GM12878 (cell line): ENCODE measurements at regions not wholly inside any gene's neighbourhood (a gene's known extent, or its start where the extent isn't known, plus 50 kb on each side); places are given as distances from the start of the nearest gene placed in this dataset.

ENCODE experiments used
- ATAC-seq: fragments of 200-7000 bp; cut with Tn5 transposase; 3 replicates; pipeline ENCODE4 v1.9.1; 2020; ENCODE audit warnings: mild to moderate bottlenecking, moderate library complexity
- BruUV-seq: library from RNA; stranded (reverse); fragments of 400-500 nt; replicated peaks from 2 replicates; lab custom pipeline; 2021; lab: Mats Ljungman, UMichigan
- CTCF ChIA-PET: fragments of 300-600 bp; sonication (Branson Sonifier 250); formaldehyde crosslinking; extraction: SDS; loops from one replicate; lab custom pipeline; 2021; ENCODE audit warnings: inconsistent platforms; lab: Yijun Ruan, JAX
- POLR2A ChIA-PET: fragments of 350-600 bp; formaldehyde crosslinking; extraction: SDS; loops from one replicate; lab custom pipeline; 2021; ENCODE audit warnings: inconsistent platforms; lab: Charles Lee
- RAD21 ChIA-PET: fragments of 300-600 bp; sonication (Branson Sonifier 250); formaldehyde crosslinking; loops from one replicate; lab custom pipeline; 2023; ENCODE audit warnings: antibody characterized with exemption; ENCODE audit not compliant: unreplicated experiment; lab: Charles Lee
- SMC1A ChIA-PET: fragments of 300-600 bp; sonication (Branson Sonifier 250); formaldehyde crosslinking; loops from one replicate; lab custom pipeline; 2023; ENCODE audit not compliant: unreplicated experiment, uncharacterized antibody; lab: Charles Lee
- DNase-seq: peaks from one replicate; pipeline ENCODE4 v3.0.0-alpha.2; 2011; ENCODE audit warnings: low read depth, low spot score
- FAIRE-seq: peaks from 3 replicates; lab custom pipeline; 2011; peaks lifted over from hg19 to GRCh38; lab: Jason Lieb, UNC
- H2AFZ ChIP-seq: 2 replicates; pipeline ENCODE4 v1.6.0; 2011; ENCODE audit warnings: low read depth, low read length, control low read depth; ENCODE audit not compliant: control insufficient read depth
- H3K27ac ChIP-seq: 2 replicates; pipeline ENCODE4 v1.5.1; 2011; ENCODE audit warnings: control low read depth; ENCODE audit not compliant: control insufficient read depth, insufficient read depth
- H3K27me3 ChIP-seq, 2 experiments: replicated peaks in 1 of 2; 2 replicates each; pipeline versions ENCODE4 v1.6.0 to v1.6.1; 2011; ENCODE audit warnings: low read length in 1 of 2; ENCODE audit not compliant: control insufficient read depth in 2 of 2, insufficient read depth in 2 of 2
- H3K36me3 ChIP-seq, 2 experiments: 2 replicates each; pipeline ENCODE4 v1.5.1; 2011; ENCODE audit warnings: low read length in 1 of 2; ENCODE audit not compliant: control insufficient read depth in 2 of 2, insufficient read depth in 2 of 2
- H3K4me1 ChIP-seq: 2 replicates; pipeline ENCODE4 v1.6.1; 2011; ENCODE audit warnings: mild to moderate bottlenecking, low read length, moderate library complexity, mixed read lengths; ENCODE audit not compliant: control insufficient read depth, insufficient read depth
- H3K4me2 ChIP-seq: 2 replicates; pipeline ENCODE4 v1.6.0; 2011; ENCODE audit warnings: control low read depth; ENCODE audit not compliant: control insufficient read depth, insufficient read depth
- H3K4me3 ChIP-seq: fragments of 200-600 bp; sonication (generic); 2 replicates; pipeline ENCODE4 v1.5.1; 2016
- H3K79me2 ChIP-seq: 2 replicates; pipeline ENCODE4 v1.6.0; 2011; ENCODE audit warnings: low read length; ENCODE audit not compliant: control insufficient read depth, insufficient read depth
- H3K9ac ChIP-seq: 2 replicates; pipeline ENCODE4 v1.8.0; 2011; ENCODE audit warnings: low read length, control low read depth, mixed read lengths; ENCODE audit not compliant: control insufficient read depth, insufficient read depth
- H3K9me3 ChIP-seq: replicated peaks from 3 replicates; pipeline ENCODE4 v1.5.1; 2011; ENCODE audit warnings: mild to moderate bottlenecking, low read length; ENCODE audit not compliant: control insufficient read depth, insufficient read depth
- H4K20me1 ChIP-seq: 2 replicates; pipeline ENCODE4 v1.6.0; 2011; ENCODE audit not compliant: control insufficient read depth, insufficient read depth
- BHLHE40 ChIP-seq, 2 experiments: fragments of 450-650 bp in 1 of 2; IDR thresholded peaks; 2 replicates each; pipeline ENCODE4 v1.6.1; 2011 to 2017; ENCODE audit warnings: low read depth in 2 of 2, borderline replicate concordance in 1 of 2, improper control_type of control experiment in 1 of 2, low read length in 1 of 2, mild to moderate bottlenecking in 1 of 2
- CHD1 ChIP-seq: IDR thresholded peaks from 2 replicates; pipeline ENCODE4 v1.6.1; 2012; ENCODE audit warnings: low read depth, low read length, improper control_type of control experiment
- DPF2 ChIP-seq: fragments of 450-650 bp; IDR thresholded peaks from 2 replicates; pipeline ENCODE4 v1.6.1; 2017; ENCODE audit warnings: mild to moderate bottlenecking
- HDAC2 ChIP-seq: fragments of 200-600 bp; sonication (generic); IDR thresholded peaks from 2 replicates; pipeline ENCODE4 v1.6.1; 2017
- MTA3 ChIP-seq: IDR thresholded peaks from 2 replicates; pipeline ENCODE4 v1.6.1; 2012; ENCODE audit warnings: low read length, inconsistent platforms, borderline replicate concordance
- PAX8 ChIP-seq: fragments of 450-650 bp; IDR thresholded peaks from 2 replicates; pipeline ENCODE4 v1.6.1; 2017; ENCODE audit warnings: mild to moderate bottlenecking, moderate library complexity
- RAD51 ChIP-seq: fragments of 450-650 bp; IDR thresholded peaks from 2 replicates; pipeline ENCODE4 v1.6.1; 2016; ENCODE audit warnings: moderate library complexity, mild to moderate bottlenecking, inconsistent platforms
- SP1 ChIP-seq: IDR thresholded peaks from one replicate; pipeline ENCODE4 v1.6.1; 2011; ENCODE audit warnings: low read depth, low read length
- TCF3 ChIP-seq: IDR thresholded peaks from 2 replicates; pipeline ENCODE4 v1.6.1; 2012; ENCODE audit warnings: low read depth, mild to moderate bottlenecking, low read length, borderline replicate concordance; ENCODE audit not compliant: insufficient read depth
- ZNF274 ChIP-seq: IDR thresholded peaks from one replicate; pipeline ENCODE4 v1.8.0; 2011; ENCODE audit not compliant: insufficient read length, insufficient read depth
- in situ Hi-C: fragments of 300-500 bp; cut with MboI; formaldehyde crosslinking; loops from 9 replicates; pipeline ENCODE4 v1.14.3; 2018; ENCODE audit warnings: mixed read lengths
- intact Hi-C: fragments of 100-400 bp; cut with micrococcal nuclease; formaldehyde crosslinking; loops from one replicate; pipeline ENCODE4 v1.14.2; 2022; ENCODE audit not compliant: unreplicated experiment
- TF ChIP-seq, protein P1 (sequence below): fragments of 450-650 bp; IDR thresholded peaks from 2 replicates; pipeline ENCODE4 v1.6.1; 2017; ENCODE audit warnings: mild to moderate bottlenecking, low read depth, inconsistent platforms; ENCODE audit not compliant: poor library complexity, severe bottlenecking
- TF ChIP-seq, protein P2 (sequence below): IDR thresholded peaks from 2 replicates; pipeline ENCODE4 v1.6.1; 2012; ENCODE audit warnings: mild to moderate bottlenecking, low read depth, low read length
- TF ChIP-seq, protein P3 (sequence below): fragments of 450-650 bp; IDR thresholded peaks from 2 replicates; pipeline ENCODE4 v1.6.1; 2016; ENCODE audit warnings: mild to moderate bottlenecking
- TF ChIP-seq, protein P4 (sequence below): fragments of 450-650 bp; formaldehyde crosslinking; IDR thresholded peaks from 2 replicates; pipeline ENCODE4 v1.4.0; 2020; ENCODE audit warnings: mild to moderate bottlenecking, moderate library complexity

DNA sequence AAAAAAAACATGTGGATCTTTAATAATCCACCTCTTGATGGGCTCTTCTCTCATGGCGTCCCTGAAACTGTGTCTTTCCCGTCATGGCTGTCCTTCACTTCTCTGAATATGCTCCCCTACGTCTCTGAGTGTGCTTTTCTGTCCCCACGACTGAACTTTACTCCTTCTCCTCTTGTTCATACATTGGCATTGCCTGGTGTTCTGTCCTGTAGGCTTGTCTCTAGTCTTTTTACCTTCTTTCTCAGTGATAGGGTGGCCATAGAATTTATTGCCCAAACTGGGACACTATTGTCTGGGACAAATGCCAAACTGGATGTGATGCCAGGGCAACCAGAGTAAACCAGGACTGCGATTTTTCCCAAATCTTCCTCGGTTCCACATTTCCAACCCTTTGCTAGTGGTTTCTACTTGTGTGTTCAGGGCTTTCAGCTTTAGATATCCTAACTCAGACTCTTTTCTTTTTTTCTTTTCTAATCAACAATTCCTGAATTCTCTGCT, 202.2 kb downstream of the ATP23 start (continued):
- TF ChIP-seq, protein P1, sequence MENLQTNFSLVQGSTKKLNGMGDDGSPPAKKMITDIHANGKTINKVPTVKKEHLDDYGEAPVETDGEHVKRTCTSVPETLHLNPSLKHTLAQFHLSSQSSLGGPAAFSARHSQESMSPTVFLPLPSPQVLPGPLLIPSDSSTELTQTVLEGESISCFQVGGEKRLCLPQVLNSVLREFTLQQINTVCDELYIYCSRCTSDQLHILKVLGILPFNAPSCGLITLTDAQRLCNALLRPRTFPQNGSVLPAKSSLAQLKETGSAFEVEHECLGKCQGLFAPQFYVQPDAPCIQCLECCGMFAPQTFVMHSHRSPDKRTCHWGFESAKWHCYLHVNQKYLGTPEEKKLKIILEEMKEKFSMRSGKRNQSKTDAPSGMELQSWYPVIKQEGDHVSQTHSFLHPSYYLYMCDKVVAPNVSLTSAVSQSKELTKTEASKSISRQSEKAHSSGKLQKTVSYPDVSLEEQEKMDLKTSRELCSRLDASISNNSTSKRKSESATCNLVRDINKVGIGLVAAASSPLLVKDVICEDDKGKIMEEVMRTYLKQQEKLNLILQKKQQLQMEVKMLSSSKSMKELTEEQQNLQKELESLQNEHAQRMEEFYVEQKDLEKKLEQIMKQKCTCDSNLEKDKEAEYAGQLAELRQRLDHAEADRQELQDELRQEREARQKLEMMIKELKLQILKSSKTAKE, result no peak
- TF ChIP-seq, protein P2, sequence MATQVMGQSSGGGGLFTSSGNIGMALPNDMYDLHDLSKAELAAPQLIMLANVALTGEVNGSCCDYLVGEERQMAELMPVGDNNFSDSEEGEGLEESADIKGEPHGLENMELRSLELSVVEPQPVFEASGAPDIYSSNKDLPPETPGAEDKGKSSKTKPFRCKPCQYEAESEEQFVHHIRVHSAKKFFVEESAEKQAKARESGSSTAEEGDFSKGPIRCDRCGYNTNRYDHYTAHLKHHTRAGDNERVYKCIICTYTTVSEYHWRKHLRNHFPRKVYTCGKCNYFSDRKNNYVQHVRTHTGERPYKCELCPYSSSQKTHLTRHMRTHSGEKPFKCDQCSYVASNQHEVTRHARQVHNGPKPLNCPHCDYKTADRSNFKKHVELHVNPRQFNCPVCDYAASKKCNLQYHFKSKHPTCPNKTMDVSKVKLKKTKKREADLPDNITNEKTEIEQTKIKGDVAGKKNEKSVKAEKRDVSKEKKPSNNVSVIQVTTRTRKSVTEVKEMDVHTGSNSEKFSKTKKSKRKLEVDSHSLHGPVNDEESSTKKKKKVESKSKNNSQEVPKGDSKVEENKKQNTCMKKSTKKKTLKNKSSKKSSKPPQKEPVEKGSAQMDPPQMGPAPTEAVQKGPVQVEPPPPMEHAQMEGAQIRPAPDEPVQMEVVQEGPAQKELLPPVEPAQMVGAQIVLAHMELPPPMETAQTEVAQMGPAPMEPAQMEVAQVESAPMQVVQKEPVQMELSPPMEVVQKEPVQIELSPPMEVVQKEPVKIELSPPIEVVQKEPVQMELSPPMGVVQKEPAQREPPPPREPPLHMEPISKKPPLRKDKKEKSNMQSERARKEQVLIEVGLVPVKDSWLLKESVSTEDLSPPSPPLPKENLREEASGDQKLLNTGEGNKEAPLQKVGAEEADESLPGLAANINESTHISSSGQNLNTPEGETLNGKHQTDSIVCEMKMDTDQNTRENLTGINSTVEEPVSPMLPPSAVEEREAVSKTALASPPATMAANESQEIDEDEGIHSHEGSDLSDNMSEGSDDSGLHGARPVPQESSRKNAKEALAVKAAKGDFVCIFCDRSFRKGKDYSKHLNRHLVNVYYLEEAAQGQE, result no peak
- no peak for TF ChIP-seq CHD1
- TF ChIP-seq HDAC2, result no peak

DNA sequence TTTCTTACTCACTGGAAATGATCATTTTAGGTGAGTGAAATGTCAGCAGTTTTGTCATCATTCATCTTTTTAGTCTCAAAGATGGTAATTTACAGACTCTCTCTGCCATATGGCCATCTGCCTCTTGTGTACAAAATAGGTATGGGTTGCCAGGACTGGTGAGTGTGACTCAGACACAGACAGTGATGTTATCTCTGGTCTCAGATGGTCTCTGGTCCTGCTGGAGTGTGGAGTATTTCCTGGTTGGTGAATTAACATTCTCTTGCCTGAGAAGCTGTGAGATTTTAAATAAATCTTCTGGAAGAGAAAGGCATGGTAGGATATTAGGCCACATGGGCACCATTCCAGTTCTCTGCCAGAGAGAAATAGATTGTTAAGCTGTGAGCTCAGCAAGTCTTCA, 207.0 kb downstream of the ATP23 start:
- in situ Hi-C loops (no loop called here), intact Hi-C loops (no loop called here)
- Histone ChIP-seq H3K36me3 (no peaks in the 10 kb centered on the region), H3K9ac (no peak overlapping the region), H3K4me2 (no peak overlapping the region), H3K27me3 (no peaks in the 10 kb centered on the region), H3K79me2 (no peaks in the 10 kb centered on the region), H3K9me3 (no peaks in the 10 kb centered on the region), H3K4me3 (no peak overlapping the region), H4K20me1 (no peaks in the 10 kb centered on the region), H3K27ac (no peak overlapping the region), H3K4me1 (no peaks in the 10 kb centered on the region), H2AFZ (no peak overlapping the region)
- ChIA-PET POLR2A (no interaction called here), SMC1A (interaction anchor here (0.8 kb wide), 1 partner anchor 558 kb away, joined by 3 read pairs; no protein-coding TSS in a partner anchor), CTCF (no interaction called here), RAD21 (no interaction called here)
- no TSS peak for BruUV-seq
- no peak for DNase-seq
- FAIRE-seq, result no peak
- ATAC-seq, result no peak
- TF ChIP-seq, protein P3, sequence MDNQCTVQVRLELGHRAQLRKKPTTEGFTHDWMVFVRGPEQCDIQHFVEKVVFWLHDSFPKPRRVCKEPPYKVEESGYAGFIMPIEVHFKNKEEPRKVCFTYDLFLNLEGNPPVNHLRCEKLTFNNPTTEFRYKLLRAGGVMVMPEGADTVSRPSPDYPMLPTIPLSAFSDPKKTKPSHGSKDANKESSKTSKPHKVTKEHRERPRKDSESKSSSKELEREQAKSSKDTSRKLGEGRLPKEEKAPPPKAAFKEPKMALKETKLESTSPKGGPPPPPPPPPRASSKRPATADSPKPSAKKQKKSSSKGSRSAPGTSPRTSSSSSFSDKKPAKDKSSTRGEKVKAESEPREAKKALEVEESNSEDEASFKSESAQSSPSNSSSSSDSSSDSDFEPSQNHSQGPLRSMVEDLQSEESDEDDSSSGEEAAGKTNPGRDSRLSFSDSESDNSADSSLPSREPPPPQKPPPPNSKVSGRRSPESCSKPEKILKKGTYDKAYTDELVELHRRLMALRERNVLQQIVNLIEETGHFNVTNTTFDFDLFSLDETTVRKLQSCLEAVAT, result no peak
- TF ChIP-seq ZNF274 (no peak), RAD51 (no peak), MTA3 (no peak), TCF3 (no peak), PAX8 (no peak), SP1 (no peak), DPF2 (no peak), BHLHE40 (IDR thresholded peaks at IDR 0.05; ENCODE audit: borderline replicate concordance in 1 of 2, low read depth in 2 of 2, low read length in 1 of 2) (no peak)
- TF ChIP-seq, protein P4, sequence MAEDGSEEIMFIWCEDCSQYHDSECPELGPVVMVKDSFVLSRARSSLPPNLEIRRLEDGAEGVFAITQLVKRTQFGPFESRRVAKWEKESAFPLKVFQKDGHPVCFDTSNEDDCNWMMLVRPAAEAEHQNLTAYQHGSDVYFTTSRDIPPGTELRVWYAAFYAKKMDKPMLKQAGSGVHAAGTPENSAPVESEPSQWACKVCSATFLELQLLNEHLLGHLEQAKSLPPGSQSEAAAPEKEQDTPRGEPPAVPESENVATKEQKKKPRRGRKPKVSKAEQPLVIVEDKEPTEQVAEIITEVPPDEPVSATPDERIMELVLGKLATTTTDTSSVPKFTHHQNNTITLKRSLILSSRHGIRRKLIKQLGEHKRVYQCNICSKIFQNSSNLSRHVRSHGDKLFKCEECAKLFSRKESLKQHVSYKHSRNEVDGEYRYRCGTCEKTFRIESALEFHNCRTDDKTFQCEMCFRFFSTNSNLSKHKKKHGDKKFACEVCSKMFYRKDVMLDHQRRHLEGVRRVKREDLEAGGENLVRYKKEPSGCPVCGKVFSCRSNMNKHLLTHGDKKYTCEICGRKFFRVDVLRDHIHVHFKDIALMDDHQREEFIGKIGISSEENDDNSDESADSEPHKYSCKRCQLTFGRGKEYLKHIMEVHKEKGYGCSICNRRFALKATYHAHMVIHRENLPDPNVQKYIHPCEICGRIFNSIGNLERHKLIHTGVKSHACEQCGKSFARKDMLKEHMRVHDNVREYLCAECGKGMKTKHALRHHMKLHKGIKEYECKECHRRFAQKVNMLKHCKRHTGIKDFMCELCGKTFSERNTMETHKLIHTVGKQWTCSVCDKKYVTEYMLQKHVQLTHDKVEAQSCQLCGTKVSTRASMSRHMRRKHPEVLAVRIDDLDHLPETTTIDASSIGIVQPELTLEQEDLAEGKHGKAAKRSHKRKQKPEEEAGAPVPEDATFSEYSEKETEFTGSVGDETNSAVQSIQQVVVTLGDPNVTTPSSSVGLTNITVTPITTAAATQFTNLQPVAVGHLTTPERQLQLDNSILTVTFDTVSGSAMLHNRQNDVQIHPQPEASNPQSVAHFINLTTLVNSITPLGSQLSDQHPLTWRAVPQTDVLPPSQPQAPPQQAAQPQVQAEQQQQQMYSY (CRISPR knock-in tag), result no peak
